Astrocyte (in vitro differentiated cells and primary cell): ENCODE measurements at regions not wholly inside any gene's neighbourhood (a gene's known extent, or its start where the extent isn't known, plus 50 kb on each side); places are given as distances from the start of the nearest gene placed in this dataset.

Experiments used
- DNase-seq: peaks from one replicate; pipeline ENCODE4 v3.0.0-alpha.2; 2010; ENCODE audit warnings: low read depth
- FAIRE-seq: peaks from 2 replicates; lab custom pipeline; 2011; peaks lifted over from hg19 to GRCh38; lab: Jason Lieb, UNC
- H2AFZ ChIP-seq: 2 replicates; pipeline ENCODE4 v1.6.0; 2012; ENCODE audit warnings: low read depth, low read length, inconsistent platforms
- H3K27ac ChIP-seq: 2 replicates; pipeline ENCODE4 v1.5.1; 2011; ENCODE audit warnings: low read depth, low read length, inconsistent platforms
- H3K27me3 ChIP-seq: 2 replicates; pipeline ENCODE4 v1.6.0; 2011; ENCODE audit warnings: low read length, inconsistent platforms; ENCODE audit not compliant: insufficient read depth
- H3K36me3 ChIP-seq: 2 replicates; pipeline ENCODE4 v1.5.1; 2011; ENCODE audit warnings: low read length, inconsistent platforms; ENCODE audit not compliant: insufficient read depth
- H3K4me1 ChIP-seq: 2 replicates; pipeline ENCODE4 v1.5.1; 2011; ENCODE audit warnings: low read length, inconsistent platforms; ENCODE audit not compliant: insufficient read depth
- H3K4me2 ChIP-seq: 2 replicates; pipeline ENCODE4 v1.6.0; 2012; ENCODE audit warnings: low read length, inconsistent platforms
- H3K4me3 ChIP-seq: 2 replicates; pipeline ENCODE4 v1.5.1; 2011; ENCODE audit warnings: low read depth, mild to moderate bottlenecking, low read length, inconsistent platforms; ENCODE audit not compliant: insufficient read depth
- H3K79me2 ChIP-seq: 2 replicates; pipeline ENCODE4 v1.6.0; 2012; ENCODE audit warnings: mild to moderate bottlenecking, low read length, inconsistent platforms; ENCODE audit not compliant: insufficient read depth
- H3K9ac ChIP-seq: 2 replicates; pipeline ENCODE4 v1.6.0; 2012; ENCODE audit warnings: mild to moderate bottlenecking, low read length, inconsistent platforms
- H3K9me3 ChIP-seq: 2 replicates; pipeline ENCODE4 v1.5.1; 2012; ENCODE audit warnings: low read depth, mild to moderate bottlenecking, low read length, inconsistent platforms; ENCODE audit not compliant: insufficient read depth
- H4K20me1 ChIP-seq: 2 replicates; pipeline ENCODE4 v1.6.0; 2012; ENCODE audit warnings: low read length, inconsistent platforms; ENCODE audit not compliant: insufficient read depth
- H3K27ac Mint-ChIP-seq: one replicate; pipeline ENCODE4 v1.8.0; 2021; ENCODE audit warnings: mild to moderate bottlenecking, mixed read lengths; ENCODE audit not compliant: unreplicated experiment
- H3K27me3 Mint-ChIP-seq: one replicate; pipeline ENCODE4 v1.8.0; 2021; ENCODE audit warnings: low read depth, mixed read lengths; ENCODE audit not compliant: unreplicated experiment
- H3K36me3 Mint-ChIP-seq: one replicate; pipeline ENCODE4 v1.8.0; 2021; ENCODE audit warnings: low read depth, mixed read lengths; ENCODE audit not compliant: unreplicated experiment
- H3K4me1 Mint-ChIP-seq: one replicate; pipeline ENCODE4 v1.8.0; 2021; ENCODE audit warnings: low read depth, mixed read lengths; ENCODE audit not compliant: unreplicated experiment
- H3K4me3 Mint-ChIP-seq: one replicate; pipeline ENCODE4 v1.8.0; 2021; ENCODE audit warnings: mild to moderate bottlenecking, moderate library complexity, mixed read lengths; ENCODE audit not compliant: unreplicated experiment
- H3K9me3 Mint-ChIP-seq: one replicate; pipeline ENCODE4 v1.8.0; 2021; ENCODE audit warnings: mild to moderate bottlenecking, mixed read lengths; ENCODE audit not compliant: unreplicated experiment
- CTCF ChIP-seq: IDR thresholded peaks from 2 replicates; pipeline ENCODE4 v1.5.1; 2011; ENCODE audit warnings: low read depth, mild to moderate bottlenecking, inconsistent platforms, low read length, moderate library complexity; ENCODE audit not compliant: insufficient read depth
- EZH2 ChIP-seq: IDR thresholded peaks from 2 replicates; pipeline ENCODE4 v1.6.1; 2012; ENCODE audit warnings: mild to moderate bottlenecking, low read length, inconsistent platforms; ENCODE audit not compliant: insufficient read depth

GRCh38 chr4:24054910-24055309 is 165.1 kb upstream of the PPARGC1A start:
- H4K20me1 ChIP-seq: no peaks in the 10 kb centered on the region
- DNase-seq (no peak), FAIRE-seq (no peak)
- H3K4me1 ChIP-seq: no peaks in the 10 kb centered on the region
- no peaks in the 10 kb centered on the region for H3K27me3 ChIP-seq
- no peak for TF ChIP-seq EZH2
- TF ChIP-seq CTCF: no peak
- H3K36me3 ChIP-seq: no peaks in the 10 kb centered on the region
- no peak overlapping the region for H2AFZ ChIP-seq
- H3K9me3 ChIP-seq: no peaks in the 10 kb centered on the region
- H3K36me3 Mint-ChIP-seq: no peaks in the 10 kb centered on the region
- H3K27ac Mint-ChIP-seq: no peak overlapping the region
- no peaks in the 10 kb centered on the region for H3K9me3 Mint-ChIP-seq
- H3K4me3 Mint-ChIP-seq: no peak overlapping the region
- no peak overlapping the region for H3K4me2 ChIP-seq
- no peaks in the 10 kb centered on the region for H3K79me2 ChIP-seq
- no peak overlapping the region for H3K9ac ChIP-seq
- no peaks in the 10 kb centered on the region for H3K27me3 Mint-ChIP-seq
- peaks cover 5% of the 10 kb centered on the region for H3K4me1 Mint-ChIP-seq
- H3K4me3 ChIP-seq: no peak overlapping the region
- H3K27ac ChIP-seq: no peak overlapping the region

- DNase-seq (no peak), FAIRE-seq (no peak)
- Histone ChIP-seq H2AFZ (no peak overlapping the region), H3K4me2 (no peak overlapping the region), H3K9ac (no peak overlapping the region), H3K79me2 (no peaks in the 10 kb centered on the region), H3K27ac (no peak overlapping the region), H4K20me1 (no peaks in the 10 kb centered on the region), H3K36me3 (no peaks in the 10 kb centered on the region), H3K4me1 (no peaks in the 10 kb centered on the region), H3K27me3 (no peaks in the 10 kb centered on the region), H3K4me3 (no peak overlapping the region), H3K9me3 (no peaks in the 10 kb centered on the region)
- H3K4me3 Mint-ChIP-seq: no peak overlapping the region
- H3K27ac Mint-ChIP-seq: no peak overlapping the region
- no peaks in the 10 kb centered on the region for H3K27me3 Mint-ChIP-seq
- H3K9me3 Mint-ChIP-seq: no peaks in the 10 kb centered on the region
- TF ChIP-seq EZH2 (no peak), CTCF (no peak)
- peaks cover 5% of the 10 kb centered on the region for H3K4me1 Mint-ChIP-seq
- H3K36me3 Mint-ChIP-seq: no peaks in the 10 kb centered on the region
These were observed 164.1 kb upstream of the PPARGC1A start for GRCh38 chr4:24053934-24054333.

GRCh38 chr4:24044610-24045589 is 155.1 kb upstream of the PPARGC1A start:
- Histone ChIP-seq H3K79me2 (no peaks in the 10 kb centered on the region), H2AFZ (no peak overlapping the region), H3K9me3 (no peaks in the 10 kb centered on the region), H3K9ac (no peak overlapping the region), H3K27me3 (no peaks in the 10 kb centered on the region), H3K4me3 (no peak overlapping the region), H3K36me3 (no peaks in the 10 kb centered on the region), H3K27ac (no peak overlapping the region), H3K4me2 (no peak overlapping the region), H4K20me1 (no peaks in the 10 kb centered on the region), H3K4me1 (no peaks in the 10 kb centered on the region)
- DNase-seq (no peak), FAIRE-seq (no peak)
- no peak overlapping the region for H3K27ac Mint-ChIP-seq
- H3K9me3 Mint-ChIP-seq: no peaks in the 10 kb centered on the region
- peaks cover 5% of the 10 kb centered on the region for H3K4me1 Mint-ChIP-seq
- H3K27me3 Mint-ChIP-seq: no peaks in the 10 kb centered on the region
- no peaks in the 10 kb centered on the region for H3K36me3 Mint-ChIP-seq
- no peak overlapping the region for H3K4me3 Mint-ChIP-seq
- TF ChIP-seq EZH2: no peak
- TF ChIP-seq CTCF: no peak
